ENCODE measurements at regions not wholly inside any gene's neighbourhood (a gene's known extent, or its start where the extent isn't known, plus 50 kb on each side); places are given as distances from the start of the nearest gene placed in this dataset.

DNA sequence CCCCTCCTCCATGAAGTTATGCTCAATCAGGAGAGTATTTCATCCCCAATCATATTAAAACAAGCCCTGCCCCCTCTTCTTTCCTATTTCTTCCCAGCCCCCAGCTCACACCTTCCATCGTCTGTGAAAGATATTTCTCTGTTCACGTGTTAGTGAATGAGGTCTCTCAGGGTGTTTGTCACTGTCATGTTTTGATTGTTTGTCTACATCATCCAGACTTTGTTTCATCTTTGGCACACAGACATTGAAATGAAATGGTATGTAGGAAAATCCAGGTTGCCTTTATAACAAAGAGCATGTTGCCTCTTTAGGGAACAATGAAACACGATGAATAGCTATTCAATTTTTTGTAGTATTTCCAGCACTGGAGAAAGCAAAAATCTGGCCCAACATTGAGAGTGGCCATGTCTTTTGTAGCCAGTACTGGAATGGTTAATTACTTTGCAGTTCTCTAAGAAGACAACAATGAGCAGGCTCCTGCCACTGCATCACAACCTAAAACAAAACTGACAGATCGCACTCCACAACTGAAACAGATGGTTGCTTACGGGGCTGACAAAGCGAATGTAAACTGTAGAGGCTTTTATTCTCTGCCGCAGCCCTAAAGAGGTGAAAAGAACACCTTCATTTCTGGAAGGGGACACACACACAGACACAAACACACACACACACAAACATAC, 543.6 kb upstream of the CITED2 start:
- TF ChIP-seq, protein P1, sequence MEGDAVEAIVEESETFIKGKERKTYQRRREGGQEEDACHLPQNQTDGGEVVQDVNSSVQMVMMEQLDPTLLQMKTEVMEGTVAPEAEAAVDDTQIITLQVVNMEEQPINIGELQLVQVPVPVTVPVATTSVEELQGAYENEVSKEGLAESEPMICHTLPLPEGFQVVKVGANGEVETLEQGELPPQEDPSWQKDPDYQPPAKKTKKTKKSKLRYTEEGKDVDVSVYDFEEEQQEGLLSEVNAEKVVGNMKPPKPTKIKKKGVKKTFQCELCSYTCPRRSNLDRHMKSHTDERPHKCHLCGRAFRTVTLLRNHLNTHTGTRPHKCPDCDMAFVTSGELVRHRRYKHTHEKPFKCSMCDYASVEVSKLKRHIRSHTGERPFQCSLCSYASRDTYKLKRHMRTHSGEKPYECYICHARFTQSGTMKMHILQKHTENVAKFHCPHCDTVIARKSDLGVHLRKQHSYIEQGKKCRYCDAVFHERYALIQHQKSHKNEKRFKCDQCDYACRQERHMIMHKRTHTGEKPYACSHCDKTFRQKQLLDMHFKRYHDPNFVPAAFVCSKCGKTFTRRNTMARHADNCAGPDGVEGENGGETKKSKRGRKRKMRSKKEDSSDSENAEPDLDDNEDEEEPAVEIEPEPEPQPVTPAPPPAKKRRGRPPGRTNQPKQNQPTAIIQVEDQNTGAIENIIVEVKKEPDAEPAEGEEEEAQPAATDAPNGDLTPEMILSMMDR (IDR thresholded peaks at IDR 0.05; ENCODE audit: poor library complexity): no peak
- no peak for TF ChIP-seq EZH2 (IDR thresholded peaks at IDR 0.05; ENCODE audit: borderline replicate concordance)

Data from hepatocyte (in vitro differentiated cells).